GM23338 (cell line): ENCODE measurements at regions not wholly inside any gene's neighbourhood (a gene's known extent, or its start where the extent isn't known, plus 50 kb on each side); places are given as distances from the start of the nearest gene placed in this dataset.

ENCODE experiments used
- ATAC-seq: fragments of 200-7000 bp; cut with Tn5 transposase; 3 replicates; pipeline ENCODE4 v1.9.1; 2020
- DNase-seq: peaks from one replicate; pipeline ENCODE4 v3.0.0-alpha.2; 2015; ENCODE audit warnings: low spot score
- H2AFZ ChIP-seq: fragments of 200-600 bp; sonication (generic); 2 replicates; pipeline ENCODE4 v1.8.0; 2016; ENCODE audit warnings: antibody characterized with exemption, mild to moderate bottlenecking, moderate library complexity
- H3F3A ChIP-seq: fragments of 200-600 bp; sonication (generic); replicated peaks from 2 replicates; pipeline ENCODE4 v1.8.0; 2017; ENCODE audit warnings: antibody characterized with exemption, mixed run types, low read depth
- H3K27ac ChIP-seq: fragments of 200-600 bp; sonication (generic); 2 replicates; pipeline ENCODE4 v1.6.1; 2016; ENCODE audit warnings: low read depth
- H3K27me3 ChIP-seq: fragments of 200-600 bp; sonication (generic); 2 replicates; pipeline ENCODE4 v1.8.0; 2016; ENCODE audit warnings: mild to moderate bottlenecking, mixed run types, moderate library complexity; ENCODE audit not compliant: insufficient read depth
- H3K36me3 ChIP-seq: fragments of 200-600 bp; sonication (generic); 2 replicates; pipeline ENCODE4 v1.8.0; 2016; ENCODE audit warnings: mild to moderate bottlenecking; ENCODE audit not compliant: insufficient read depth
- H3K4me1 ChIP-seq: fragments of 200-600 bp; sonication (generic); 2 replicates; pipeline ENCODE4 v1.8.0; 2016; ENCODE audit warnings: mild to moderate bottlenecking, moderate library complexity; ENCODE audit not compliant: insufficient read depth
- H3K4me2 ChIP-seq: fragments of 200-600 bp; sonication (generic); 2 replicates; pipeline ENCODE4 v1.7.1; 2017; ENCODE audit warnings: mixed run types
- H3K4me3 ChIP-seq: fragments of 200-600 bp; sonication (generic); 2 replicates; pipeline ENCODE4 v1.6.1; 2016; ENCODE audit warnings: mixed run types
- H3K79me2 ChIP-seq: fragments of 200-600 bp; sonication (generic); replicated peaks from 2 replicates; pipeline ENCODE4 v1.8.0; 2017; ENCODE audit warnings: mild to moderate bottlenecking; ENCODE audit not compliant: insufficient read depth
- H3K9me2 ChIP-seq: fragments of 200-600 bp; sonication (generic); 2 replicates; pipeline ENCODE4 v1.8.0; 2017; ENCODE audit not compliant: insufficient read depth
- H4K20me1 ChIP-seq: fragments of 200-600 bp; sonication (generic); replicated peaks from 2 replicates; pipeline ENCODE4 v1.8.0; 2017; ENCODE audit warnings: mild to moderate bottlenecking; ENCODE audit not compliant: insufficient read depth
- H3K27ac Mint-ChIP-seq: 2 replicates; pipeline ENCODE4 v1.8.0; 2020; ENCODE audit warnings: inconsistent platforms, mild to moderate bottlenecking, moderate library complexity, mixed read lengths
- H3K27me3 Mint-ChIP-seq: 3 replicates; pipeline ENCODE4 v1.8.0; 2022; ENCODE audit warnings: low read depth, mild to moderate bottlenecking, moderate library complexity, mixed read lengths, inconsistent platforms; ENCODE audit not compliant: insufficient read depth, poor library complexity
- H3K36me3 Mint-ChIP-seq: 3 replicates; pipeline ENCODE4 v1.8.0; 2021; ENCODE audit warnings: low read depth, mild to moderate bottlenecking, inconsistent platforms, moderate library complexity, mixed read lengths
- H3K4me1 Mint-ChIP-seq: 3 replicates; pipeline ENCODE4 v1.8.0; 2020; ENCODE audit warnings: mild to moderate bottlenecking, inconsistent platforms, mixed read lengths
- H3K4me3 Mint-ChIP-seq: 3 replicates; pipeline ENCODE4 v1.8.0; 2021; ENCODE audit warnings: moderate library complexity, mild to moderate bottlenecking, inconsistent platforms, mixed read lengths
- H3K9me3 Mint-ChIP-seq: 3 replicates; pipeline ENCODE4 v1.8.0; 2020; ENCODE audit warnings: moderate library complexity, mild to moderate bottlenecking, inconsistent platforms, mixed read lengths
- CREB1 ChIP-seq: fragments of 250-450 bp; sonication (Bioruptor Pico); IDR thresholded peaks from 2 replicates; pipeline ENCODE4 v1.5.0; 2020; ENCODE audit warnings: low read depth, mild to moderate bottlenecking, moderate library complexity
- EZH2 ChIP-seq: fragments of 200-600 bp; sonication (generic); IDR thresholded peaks from one replicate; pipeline ENCODE4 v1.8.0; 2017; ENCODE audit warnings: antibody characterized with exemption, mild to moderate bottlenecking, low read depth; ENCODE audit not compliant: unreplicated experiment
- EZH2phosphoT487 ChIP-seq: fragments of 200-600 bp; sonication (generic); IDR thresholded peaks from one replicate; pipeline ENCODE4 v1.8.1; 2018; ENCODE audit warnings: antibody characterized with exemption; ENCODE audit not compliant: unreplicated experiment
- JUNB ChIP-seq: IDR thresholded peaks from one replicate; pipeline ENCODE4 v1.6.1; 2016; ENCODE audit warnings: antibody characterized with exemption; ENCODE audit not compliant: unreplicated experiment
- NANOG ChIP-seq: IDR thresholded peaks from 2 replicates; pipeline ENCODE4 v1.6.1; 2016; ENCODE audit warnings: antibody characterized with exemption, borderline replicate concordance
- POLR2AphosphoS5 ChIP-seq: IDR thresholded peaks from 2 replicates; pipeline ENCODE4 v1.6.1; 2016; ENCODE audit warnings: antibody characterized with exemption, low read depth
- STAT1 ChIP-seq: IDR thresholded peaks from one replicate; pipeline ENCODE4 v1.6.1; 2016; ENCODE audit warnings: antibody characterized with exemption; ENCODE audit not compliant: unreplicated experiment
- ZNF114 ChIP-seq: fragments of 250-450 bp; sonication (Bioruptor Pico); IDR thresholded peaks from 2 replicates; pipeline ENCODE4 v1.5.0; 2020; ENCODE audit warnings: mild to moderate bottlenecking, moderate library complexity
- ZNF331 ChIP-seq: fragments of 250-450 bp; sonication (Bioruptor Pico); IDR thresholded peaks from 2 replicates; pipeline ENCODE4 v1.5.0; 2020; ENCODE audit warnings: low read depth, mild to moderate bottlenecking, moderate library complexity
- TF ChIP-seq, protein P1 (sequence below), 2 experiments: fragments of 200-600 bp in 1 of 2; sonication (generic) in 1 of 2; conservative IDR thresholded peaks; 2 replicates each; pipeline versions ENCODE4 v1.5.1 to v1.6.1; 2016 to 2017; ENCODE audit warnings: antibody characterized with exemption in 2 of 2, low read depth in 2 of 2, mild to moderate bottlenecking in 2 of 2, moderate library complexity in 1 of 2
- TF ChIP-seq, protein P2 (sequence below): IDR thresholded peaks from one replicate; pipeline ENCODE4 v1.6.1; 2018; ENCODE audit warnings: antibody characterized with exemption; ENCODE audit not compliant: unreplicated experiment
- TF ChIP-seq, protein P3 (sequence below): IDR thresholded peaks from 2 replicates; pipeline ENCODE4 v1.6.1; 2016; ENCODE audit warnings: antibody characterized with exemption
- TF ChIP-seq, protein P4 (sequence below): fragments of 250-450 bp; sonication (Bioruptor Pico); IDR thresholded peaks from 2 replicates; pipeline ENCODE4 v1.5.0; 2020; ENCODE audit warnings: mild to moderate bottlenecking, moderate library complexity

DNA sequence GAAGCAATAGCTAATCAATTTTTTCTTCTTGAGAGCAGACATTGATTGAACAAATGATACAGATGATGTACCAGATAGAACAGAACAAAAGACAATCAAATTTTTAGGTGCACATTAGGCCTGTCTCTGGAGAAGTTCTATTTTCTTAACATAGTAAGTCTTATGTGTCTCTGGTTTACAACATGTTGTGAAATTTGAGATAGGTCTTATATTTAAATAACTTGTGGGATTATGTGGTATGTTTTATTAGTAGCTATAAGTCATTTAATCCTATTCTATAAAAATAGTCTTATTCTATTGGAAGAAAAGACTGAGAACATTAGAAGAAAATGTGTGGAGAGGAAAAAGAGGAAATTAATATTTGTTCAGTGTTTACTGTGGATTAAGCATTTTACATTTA, 358.0 kb downstream of the ATP23 start:
- DNase-seq, result no peak
- Histone ChIP-seq H4K20me1 (no peaks in the 10 kb centered on the region), H3K4me2 (no peak overlapping the region), H3F3A (no peaks in the 10 kb centered on the region), H3K27me3 (no peaks in the 10 kb centered on the region), H3K4me3 (no peak overlapping the region), H3K27ac (no peak overlapping the region), H3K36me3 (no peaks in the 10 kb centered on the region), H3K4me1 (peaks cover 15% of the 10 kb centered on the region; the same call in 1 of the 2 replicates), H3K79me2 (no peaks in the 10 kb centered on the region), H2AFZ (no peak overlapping the region), H3K9me2 (no peaks in the 10 kb centered on the region)
- TF ChIP-seq, protein P1, sequence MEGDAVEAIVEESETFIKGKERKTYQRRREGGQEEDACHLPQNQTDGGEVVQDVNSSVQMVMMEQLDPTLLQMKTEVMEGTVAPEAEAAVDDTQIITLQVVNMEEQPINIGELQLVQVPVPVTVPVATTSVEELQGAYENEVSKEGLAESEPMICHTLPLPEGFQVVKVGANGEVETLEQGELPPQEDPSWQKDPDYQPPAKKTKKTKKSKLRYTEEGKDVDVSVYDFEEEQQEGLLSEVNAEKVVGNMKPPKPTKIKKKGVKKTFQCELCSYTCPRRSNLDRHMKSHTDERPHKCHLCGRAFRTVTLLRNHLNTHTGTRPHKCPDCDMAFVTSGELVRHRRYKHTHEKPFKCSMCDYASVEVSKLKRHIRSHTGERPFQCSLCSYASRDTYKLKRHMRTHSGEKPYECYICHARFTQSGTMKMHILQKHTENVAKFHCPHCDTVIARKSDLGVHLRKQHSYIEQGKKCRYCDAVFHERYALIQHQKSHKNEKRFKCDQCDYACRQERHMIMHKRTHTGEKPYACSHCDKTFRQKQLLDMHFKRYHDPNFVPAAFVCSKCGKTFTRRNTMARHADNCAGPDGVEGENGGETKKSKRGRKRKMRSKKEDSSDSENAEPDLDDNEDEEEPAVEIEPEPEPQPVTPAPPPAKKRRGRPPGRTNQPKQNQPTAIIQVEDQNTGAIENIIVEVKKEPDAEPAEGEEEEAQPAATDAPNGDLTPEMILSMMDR (conservative IDR thresholded peaks at IDR 0.05; ENCODE audit: low read depth in 2 of 2), result no peak
- no peak for TF ChIP-seq CREB1 (CRISPR knock-in tag)
- TF ChIP-seq NANOG, result no peak
- TF ChIP-seq, protein P2, sequence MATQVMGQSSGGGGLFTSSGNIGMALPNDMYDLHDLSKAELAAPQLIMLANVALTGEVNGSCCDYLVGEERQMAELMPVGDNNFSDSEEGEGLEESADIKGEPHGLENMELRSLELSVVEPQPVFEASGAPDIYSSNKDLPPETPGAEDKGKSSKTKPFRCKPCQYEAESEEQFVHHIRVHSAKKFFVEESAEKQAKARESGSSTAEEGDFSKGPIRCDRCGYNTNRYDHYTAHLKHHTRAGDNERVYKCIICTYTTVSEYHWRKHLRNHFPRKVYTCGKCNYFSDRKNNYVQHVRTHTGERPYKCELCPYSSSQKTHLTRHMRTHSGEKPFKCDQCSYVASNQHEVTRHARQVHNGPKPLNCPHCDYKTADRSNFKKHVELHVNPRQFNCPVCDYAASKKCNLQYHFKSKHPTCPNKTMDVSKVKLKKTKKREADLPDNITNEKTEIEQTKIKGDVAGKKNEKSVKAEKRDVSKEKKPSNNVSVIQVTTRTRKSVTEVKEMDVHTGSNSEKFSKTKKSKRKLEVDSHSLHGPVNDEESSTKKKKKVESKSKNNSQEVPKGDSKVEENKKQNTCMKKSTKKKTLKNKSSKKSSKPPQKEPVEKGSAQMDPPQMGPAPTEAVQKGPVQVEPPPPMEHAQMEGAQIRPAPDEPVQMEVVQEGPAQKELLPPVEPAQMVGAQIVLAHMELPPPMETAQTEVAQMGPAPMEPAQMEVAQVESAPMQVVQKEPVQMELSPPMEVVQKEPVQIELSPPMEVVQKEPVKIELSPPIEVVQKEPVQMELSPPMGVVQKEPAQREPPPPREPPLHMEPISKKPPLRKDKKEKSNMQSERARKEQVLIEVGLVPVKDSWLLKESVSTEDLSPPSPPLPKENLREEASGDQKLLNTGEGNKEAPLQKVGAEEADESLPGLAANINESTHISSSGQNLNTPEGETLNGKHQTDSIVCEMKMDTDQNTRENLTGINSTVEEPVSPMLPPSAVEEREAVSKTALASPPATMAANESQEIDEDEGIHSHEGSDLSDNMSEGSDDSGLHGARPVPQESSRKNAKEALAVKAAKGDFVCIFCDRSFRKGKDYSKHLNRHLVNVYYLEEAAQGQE, result no peak
- TF ChIP-seq EZH2, result no peak
- TF ChIP-seq, protein P3, sequence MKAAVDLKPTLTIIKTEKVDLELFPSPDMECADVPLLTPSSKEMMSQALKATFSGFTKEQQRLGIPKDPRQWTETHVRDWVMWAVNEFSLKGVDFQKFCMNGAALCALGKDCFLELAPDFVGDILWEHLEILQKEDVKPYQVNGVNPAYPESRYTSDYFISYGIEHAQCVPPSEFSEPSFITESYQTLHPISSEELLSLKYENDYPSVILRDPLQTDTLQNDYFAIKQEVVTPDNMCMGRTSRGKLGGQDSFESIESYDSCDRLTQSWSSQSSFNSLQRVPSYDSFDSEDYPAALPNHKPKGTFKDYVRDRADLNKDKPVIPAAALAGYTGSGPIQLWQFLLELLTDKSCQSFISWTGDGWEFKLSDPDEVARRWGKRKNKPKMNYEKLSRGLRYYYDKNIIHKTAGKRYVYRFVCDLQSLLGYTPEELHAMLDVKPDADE, result no peak
- TF ChIP-seq ZNF114 (CRISPR knock-in tag), result no peak
- TF ChIP-seq POLR2AphosphoS5, result no peak
- TF ChIP-seq, protein P4, sequence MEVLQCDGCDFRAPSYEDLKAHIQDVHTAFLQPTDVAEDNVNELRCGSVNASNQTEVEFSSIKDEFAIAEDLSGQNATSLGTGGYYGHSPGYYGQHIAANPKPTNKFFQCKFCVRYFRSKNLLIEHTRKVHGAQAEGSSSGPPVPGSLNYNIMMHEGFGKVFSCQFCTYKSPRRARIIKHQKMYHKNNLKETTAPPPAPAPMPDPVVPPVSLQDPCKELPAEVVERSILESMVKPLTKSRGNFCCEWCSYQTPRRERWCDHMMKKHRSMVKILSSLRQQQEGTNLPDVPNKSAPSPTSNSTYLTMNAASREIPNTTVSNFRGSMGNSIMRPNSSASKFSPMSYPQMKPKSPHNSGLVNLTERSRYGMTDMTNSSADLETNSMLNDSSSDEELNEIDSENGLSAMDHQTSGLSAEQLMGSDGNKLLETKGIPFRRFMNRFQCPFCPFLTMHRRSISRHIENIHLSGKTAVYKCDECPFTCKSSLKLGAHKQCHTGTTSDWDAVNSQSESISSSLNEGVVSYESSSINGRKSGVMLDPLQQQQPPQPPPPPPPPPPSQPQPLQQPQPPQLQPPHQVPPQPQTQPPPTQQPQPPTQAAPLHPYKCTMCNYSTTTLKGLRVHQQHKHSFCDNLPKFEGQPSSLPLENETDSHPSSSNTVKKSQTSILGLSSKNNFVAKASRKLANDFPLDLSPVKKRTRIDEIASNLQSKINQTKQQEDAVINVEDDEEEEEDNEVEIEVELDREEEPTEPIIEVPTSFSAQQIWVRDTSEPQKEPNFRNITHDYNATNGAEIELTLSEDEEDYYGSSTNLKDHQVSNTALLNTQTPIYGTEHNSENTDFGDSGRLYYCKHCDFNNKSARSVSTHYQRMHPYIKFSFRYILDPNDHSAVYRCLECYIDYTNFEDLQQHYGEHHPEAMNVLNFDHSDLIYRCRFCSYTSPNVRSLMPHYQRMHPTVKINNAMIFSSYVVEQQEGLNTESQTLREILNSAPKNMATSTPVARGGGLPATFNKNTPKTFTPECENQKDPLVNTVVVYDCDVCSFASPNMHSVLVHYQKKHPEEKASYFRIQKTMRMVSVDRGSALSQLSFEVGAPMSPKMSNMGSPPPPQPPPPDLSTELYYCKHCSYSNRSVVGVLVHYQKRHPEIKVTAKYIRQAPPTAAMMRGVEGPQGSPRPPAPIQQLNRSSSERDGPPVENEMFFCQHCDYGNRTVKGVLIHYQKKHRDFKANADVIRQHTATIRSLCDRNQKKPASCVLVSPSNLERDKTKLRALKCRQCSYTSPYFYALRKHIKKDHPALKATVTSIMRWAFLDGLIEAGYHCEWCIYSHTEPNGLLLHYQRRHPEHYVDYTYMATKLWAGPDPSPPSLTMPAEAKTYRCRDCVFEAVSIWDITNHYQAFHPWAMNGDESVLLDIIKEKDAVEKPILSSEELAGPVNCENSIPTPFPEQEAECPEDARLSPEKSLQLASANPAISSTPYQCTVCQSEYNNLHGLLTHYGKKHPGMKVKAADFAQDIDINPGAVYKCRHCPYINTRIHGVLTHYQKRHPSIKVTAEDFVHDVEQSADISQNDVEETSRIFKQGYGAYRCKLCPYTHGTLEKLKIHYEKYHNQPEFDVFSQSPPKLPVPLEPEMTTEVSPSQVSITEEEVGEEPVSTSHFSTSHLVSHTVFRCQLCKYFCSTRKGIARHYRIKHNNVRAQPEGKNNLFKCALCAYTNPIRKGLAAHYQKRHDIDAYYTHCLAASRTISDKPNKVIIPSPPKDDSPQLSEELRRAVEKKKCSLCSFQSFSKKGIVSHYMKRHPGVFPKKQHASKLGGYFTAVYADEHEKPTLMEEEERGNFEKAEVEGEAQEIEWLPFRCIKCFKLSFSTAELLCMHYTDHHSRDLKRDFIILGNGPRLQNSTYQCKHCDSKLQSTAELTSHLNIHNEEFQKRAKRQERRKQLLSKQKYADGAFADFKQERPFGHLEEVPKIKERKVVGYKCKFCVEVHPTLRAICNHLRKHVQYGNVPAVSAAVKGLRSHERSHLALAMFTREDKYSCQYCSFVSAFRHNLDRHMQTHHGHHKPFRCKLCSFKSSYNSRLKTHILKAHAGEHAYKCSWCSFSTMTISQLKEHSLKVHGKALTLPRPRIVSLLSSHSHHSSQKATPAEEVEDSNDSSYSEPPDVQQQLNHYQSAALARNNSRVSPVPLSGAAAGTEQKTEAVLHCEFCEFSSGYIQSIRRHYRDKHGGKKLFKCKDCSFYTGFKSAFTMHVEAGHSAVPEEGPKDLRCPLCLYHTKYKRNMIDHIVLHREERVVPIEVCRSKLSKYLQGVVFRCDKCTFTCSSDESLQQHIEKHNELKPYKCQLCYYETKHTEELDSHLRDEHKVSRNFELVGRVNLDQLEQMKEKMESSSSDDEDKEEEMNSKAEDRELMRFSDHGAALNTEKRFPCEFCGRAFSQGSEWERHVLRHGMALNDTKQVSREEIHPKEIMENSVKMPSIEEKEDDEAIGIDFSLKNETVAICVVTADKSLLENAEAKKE (CRISPR knock-in tag), result no peak
- no peak for TF ChIP-seq EZH2phosphoT487
- TF ChIP-seq ZNF331 (CRISPR knock-in tag), result no peak
- no peak for TF ChIP-seq JUNB
- TF ChIP-seq STAT1, result no peak
- Mint-ChIP-seq H3K4me1 (peaks cover 25% of the 10 kb centered on the region), H3K4me3 (no peak overlapping the region), H3K27ac (no peak overlapping the region), H3K27me3 (no peaks in the 10 kb centered on the region), H3K9me3 (no peaks in the 10 kb centered on the region), H3K36me3 (no peaks in the 10 kb centered on the region)
- ATAC-seq, result no peak
